ENCODE measurements at regions not wholly inside any gene's neighbourhood (a gene's known extent, or its start where the extent isn't known, plus 50 kb on each side); places are given as distances from the start of the nearest gene placed in this dataset.
"Not testable (repeated sequence)": the region's sequence is repeated elsewhere in the genome, so short reads cannot be mapped to it uniquely, and the experiment has no call there.

DNA sequence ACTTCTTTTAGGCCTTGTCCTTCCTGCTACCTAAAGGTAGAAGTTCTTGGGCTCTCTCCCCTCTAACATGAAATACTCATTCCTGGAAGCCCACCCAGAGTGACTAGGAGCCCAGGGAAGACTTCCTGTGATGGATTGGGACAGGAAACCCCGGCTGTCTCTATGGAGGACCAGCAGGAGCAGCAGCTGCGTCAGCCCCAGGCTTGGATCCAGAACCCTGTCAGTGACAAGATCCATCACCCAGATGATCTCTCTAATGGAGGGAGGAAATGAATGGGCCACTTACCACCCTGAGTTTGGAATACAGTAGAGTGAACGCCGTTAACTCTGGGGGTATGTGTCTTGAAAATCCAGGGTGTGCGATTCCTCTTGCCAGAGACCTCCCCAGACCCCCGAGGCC lies 195.7 kb upstream of the WSCD1 start:
- DNase-seq (ENCODE audit: low spot score), result no peak
- Mint-ChIP-seq H3K4me3 (ENCODE audit: low read depth) (no peak overlapping the region), H3K9me3 (no peaks in the 10 kb centered on the region), H3K36me3 (ENCODE audit: low read depth) (no peaks in the 10 kb centered on the region), H3K4me1 (ENCODE audit: low read depth) (no peaks in the 10 kb centered on the region), H3K27me3 (ENCODE audit: low read depth) (peaks cover 5% of the 10 kb centered on the region), H3K27ac (no peak overlapping the region)
- intact Hi-C loops (cut with micrococcal nuclease), result no loop called here

DNA sequence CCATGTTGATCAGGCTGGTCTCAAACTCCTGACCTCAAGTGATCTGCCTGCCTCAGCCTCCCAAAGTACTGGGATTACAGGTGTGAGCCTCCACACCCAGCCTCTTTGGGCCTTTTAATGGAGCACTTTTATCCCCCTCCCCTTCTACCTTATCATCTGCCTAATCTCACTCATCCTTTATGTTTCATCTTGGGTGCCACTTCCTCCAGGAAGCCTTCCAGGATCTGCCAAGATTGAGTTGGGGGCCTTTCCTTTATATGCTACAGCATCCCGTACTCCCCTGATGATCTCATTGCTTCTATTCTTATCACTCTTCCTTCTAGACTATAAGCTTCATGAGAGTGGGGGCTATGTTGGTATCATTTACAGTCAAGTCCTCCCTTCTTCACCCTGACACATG lies 192.8 kb upstream of the WSCD1 start:
- no peaks in the 10 kb centered on the region for H3K9me3 Mint-ChIP-seq
- H3K27me3 Mint-ChIP-seq (ENCODE audit: low read depth), result peaks cover 14% of the 10 kb centered on the region
- H3K27ac Mint-ChIP-seq, result no peak overlapping the region
- H3K4me3 Mint-ChIP-seq (ENCODE audit: low read depth), result no peak overlapping the region
- no peaks in the 10 kb centered on the region for H3K36me3 Mint-ChIP-seq (ENCODE audit: low read depth)
- intact Hi-C loops (cut with micrococcal nuclease), result no loop called here
- no peak for DNase-seq (ENCODE audit: low spot score)
- no peaks in the 10 kb centered on the region for H3K4me1 Mint-ChIP-seq (ENCODE audit: low read depth)

GRCh38 chr17:5877948-5878347 lies 192.2 kb upstream of the WSCD1 start:
- Mint-ChIP-seq H3K27me3 (ENCODE audit: low read depth) (peaks cover 15% of the 10 kb centered on the region), H3K4me3 (ENCODE audit: low read depth) (no peak overlapping the region), H3K36me3 (ENCODE audit: low read depth) (no peaks in the 10 kb centered on the region), H3K9me3 (no peaks in the 10 kb centered on the region), H3K27ac (no peak overlapping the region), H3K4me1 (ENCODE audit: low read depth) (no peaks in the 10 kb centered on the region)
- intact Hi-C loops (cut with micrococcal nuclease), result no loop called here
- no peak for DNase-seq (ENCODE audit: low spot score)

GRCh38 chr17:5881849-5882248 lies 188.3 kb upstream of the WSCD1 start:
- H3K27me3 Mint-ChIP-seq (ENCODE audit: low read depth), result peaks cover 14% of the 10 kb centered on the region
- no peaks in the 10 kb centered on the region for H3K9me3 Mint-ChIP-seq
- no peak overlapping the region for H3K27ac Mint-ChIP-seq
- H3K4me3 Mint-ChIP-seq (ENCODE audit: low read depth), result no peak overlapping the region
- H3K4me1 Mint-ChIP-seq (ENCODE audit: low read depth), result no peaks in the 10 kb centered on the region
- no peak for DNase-seq (ENCODE audit: low spot score)
- intact Hi-C loops (cut with micrococcal nuclease), result no loop called here
- H3K36me3 Mint-ChIP-seq (ENCODE audit: low read depth), result no peaks in the 10 kb centered on the region

DNA sequence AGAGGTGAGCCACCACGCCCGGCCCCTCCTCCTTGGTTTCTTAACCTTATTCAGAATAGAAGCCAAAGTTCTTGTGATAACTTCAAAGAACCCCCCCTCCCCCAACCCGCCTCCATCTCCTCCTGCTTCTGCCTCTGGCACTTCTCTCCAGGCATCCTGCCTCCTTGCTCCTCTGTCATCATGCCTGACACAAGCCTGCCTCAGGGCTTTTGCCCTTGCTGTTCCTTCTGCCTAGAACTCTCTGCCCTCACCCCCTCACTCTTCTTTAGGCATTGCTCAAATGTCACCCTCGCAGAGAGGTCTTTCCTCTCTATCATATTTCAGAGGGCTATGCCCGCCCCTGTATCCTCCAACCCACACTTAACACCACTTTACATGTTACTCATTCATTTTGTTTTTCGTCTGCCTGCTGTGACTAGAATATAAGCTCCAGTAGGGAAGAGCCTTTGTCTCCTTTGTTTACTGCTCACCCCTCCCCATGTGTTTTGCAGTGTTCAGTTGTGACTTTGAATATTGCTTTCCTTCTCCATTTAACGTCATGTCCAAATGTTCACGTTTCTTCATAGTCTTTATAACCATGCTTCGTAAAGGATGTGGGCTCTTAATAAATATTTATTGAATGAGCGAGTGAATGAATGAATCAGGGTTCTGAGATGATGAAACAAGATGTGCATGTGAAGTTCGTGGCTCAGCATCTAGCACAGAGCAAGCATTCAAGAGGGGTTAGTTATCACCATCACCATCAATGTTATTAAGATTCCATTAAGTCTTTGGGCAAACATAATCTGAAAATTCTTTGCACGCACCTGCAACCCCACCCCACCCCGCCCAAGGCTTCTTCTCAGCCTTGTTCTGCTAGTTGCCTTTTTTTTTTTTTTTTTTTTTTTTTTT lies 186.2 kb upstream of the WSCD1 start:
- H3K36me3 Mint-ChIP-seq (ENCODE audit: low read depth), result no peaks in the 10 kb centered on the region
- no peak for DNase-seq (ENCODE audit: low spot score)
- no peaks in the 10 kb centered on the region for H3K4me1 Mint-ChIP-seq (ENCODE audit: low read depth)
- H3K27me3 Mint-ChIP-seq (ENCODE audit: low read depth), result peaks cover 14% of the 10 kb centered on the region
- H3K4me3 Mint-ChIP-seq (ENCODE audit: low read depth), result no peak overlapping the region
- intact Hi-C loops (cut with micrococcal nuclease), result no loop called here
- H3K27ac Mint-ChIP-seq, result no peak overlapping the region
- H3K9me3 Mint-ChIP-seq, result no peaks in the 10 kb centered on the region

- Mint-ChIP-seq H3K4me1 (ENCODE audit: low read depth) (no peaks in the 10 kb centered on the region), H3K36me3 (ENCODE audit: low read depth) (no peaks in the 10 kb centered on the region), H3K4me3 (ENCODE audit: low read depth) (no peak overlapping the region), H3K9me3 (no peaks in the 10 kb centered on the region), H3K27ac (no peak overlapping the region), H3K27me3 (ENCODE audit: low read depth) (peaks cover 9% of the 10 kb centered on the region)
- intact Hi-C loops (cut with micrococcal nuclease), result no loop called here
- DNase-seq (ENCODE audit: low spot score), result no peak
Observed at GRCh38 chr17:5885336-5885735, 184.8 kb upstream of the WSCD1 start.

- Mint-ChIP-seq H3K27me3 (ENCODE audit: low read depth) (peaks cover 16% of the 10 kb centered on the region), H3K4me1 (ENCODE audit: low read depth) (no peaks in the 10 kb centered on the region), H3K4me3 (ENCODE audit: low read depth) (no peak overlapping the region), H3K36me3 (ENCODE audit: low read depth) (no peaks in the 10 kb centered on the region), H3K27ac (no peak overlapping the region), H3K9me3 (no peaks in the 10 kb centered on the region)
- intact Hi-C loops (cut with micrococcal nuclease), result no loop called here
- DNase-seq (ENCODE audit: low spot score), result no peak
Observed at GRCh38 chr17:5888811-5889210, 181.4 kb upstream of the WSCD1 start.

GRCh38 chr17:5892921-5893675 lies 177.1 kb upstream of the WSCD1 start:
- H3K27ac Mint-ChIP-seq, result no peak overlapping the region
- H3K27me3 Mint-ChIP-seq (ENCODE audit: low read depth), result peaks cover 20% of the 10 kb centered on the region
- H3K9me3 Mint-ChIP-seq, result no peaks in the 10 kb centered on the region
- peaks cover 3% of the 10 kb centered on the region for H3K4me1 Mint-ChIP-seq (ENCODE audit: low read depth)
- no peaks in the 10 kb centered on the region for H3K36me3 Mint-ChIP-seq (ENCODE audit: low read depth)
- intact Hi-C loops (cut with micrococcal nuclease), result no loop called here
- H3K4me3 Mint-ChIP-seq (ENCODE audit: low read depth), result no peak overlapping the region
- no peak for DNase-seq (ENCODE audit: low spot score)

DNA sequence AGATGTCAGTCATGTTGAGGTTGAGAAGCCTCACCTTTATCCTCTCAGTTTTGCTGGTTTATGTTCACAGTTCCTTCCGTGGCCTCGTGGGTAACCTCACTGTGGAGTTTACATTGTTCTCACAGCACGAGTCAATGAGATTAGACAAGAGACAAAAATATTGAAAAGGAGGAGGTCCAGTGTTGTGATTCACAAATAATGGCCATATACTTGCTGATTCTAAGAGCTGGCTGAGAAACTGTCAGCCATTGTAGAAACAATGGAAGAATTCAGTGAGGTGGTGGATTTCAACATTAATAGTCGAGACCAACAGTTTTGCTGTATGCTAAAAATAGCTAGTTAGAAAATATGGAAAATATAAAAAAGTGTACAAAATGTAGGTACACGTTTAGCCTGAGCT lies 176.4 kb upstream of the WSCD1 start:
- no peak overlapping the region for H3K4me3 Mint-ChIP-seq (ENCODE audit: low read depth)
- peaks cover 3% of the 10 kb centered on the region for H3K4me1 Mint-ChIP-seq (ENCODE audit: low read depth)
- peaks cover 19% of the 10 kb centered on the region for H3K27me3 Mint-ChIP-seq (ENCODE audit: low read depth)

GRCh38 chr17:5895276-5895675 lies 174.9 kb upstream of the WSCD1 start:
- no peak for DNase-seq (ENCODE audit: low spot score)
- H3K27me3 Mint-ChIP-seq (ENCODE audit: low read depth), result peaks cover 16% of the 10 kb centered on the region
- H3K36me3 Mint-ChIP-seq (ENCODE audit: low read depth), result no peaks in the 10 kb centered on the region
- intact Hi-C loops (cut with micrococcal nuclease), result no loop called here
- no peaks in the 10 kb centered on the region for H3K9me3 Mint-ChIP-seq
- H3K27ac Mint-ChIP-seq, result no peak overlapping the region
- no peak overlapping the region for H3K4me3 Mint-ChIP-seq (ENCODE audit: low read depth)
- peaks cover 3% of the 10 kb centered on the region for H3K4me1 Mint-ChIP-seq (ENCODE audit: low read depth)

More for the DNA sequence above, 176.4 kb upstream of the WSCD1 start:
- Mint-ChIP-seq H3K27ac (no peak overlapping the region), H3K9me3 (no peaks in the 10 kb centered on the region), H3K36me3 (ENCODE audit: low read depth) (no peaks in the 10 kb centered on the region)
- intact Hi-C loops (cut with micrococcal nuclease), result no loop called here
- DNase-seq (ENCODE audit: low spot score), result no peak

GRCh38 chr17:5896215-5896614 lies 174.0 kb upstream of the WSCD1 start:
- intact Hi-C loops (cut with micrococcal nuclease), result no loop called here
- Mint-ChIP-seq H3K9me3 (no peaks in the 10 kb centered on the region), H3K4me3 (ENCODE audit: low read depth) (no peak overlapping the region), H3K27me3 (ENCODE audit: low read depth) (peaks cover 16% of the 10 kb centered on the region), H3K4me1 (ENCODE audit: low read depth) (peaks cover 3% of the 10 kb centered on the region), H3K27ac (no peak overlapping the region), H3K36me3 (ENCODE audit: low read depth) (no peaks in the 10 kb centered on the region)
- DNase-seq (ENCODE audit: low spot score), result no peak

GRCh38 chr17:5897275-5897911 lies 172.8 kb upstream of the WSCD1 start:
- peaks cover 12% of the 10 kb centered on the region for H3K27me3 Mint-ChIP-seq (ENCODE audit: low read depth)
- intact Hi-C loops (cut with micrococcal nuclease), result no loop called here
- H3K4me1 Mint-ChIP-seq (ENCODE audit: low read depth), result peaks cover 3% of the 10 kb centered on the region
- no peak for DNase-seq (ENCODE audit: low spot score)
- no peaks in the 10 kb centered on the region for H3K9me3 Mint-ChIP-seq
- no peak overlapping the region for H3K27ac Mint-ChIP-seq
- no peaks in the 10 kb centered on the region for H3K36me3 Mint-ChIP-seq (ENCODE audit: low read depth)
- H3K4me3 Mint-ChIP-seq (ENCODE audit: low read depth), result no peak overlapping the region

DNA sequence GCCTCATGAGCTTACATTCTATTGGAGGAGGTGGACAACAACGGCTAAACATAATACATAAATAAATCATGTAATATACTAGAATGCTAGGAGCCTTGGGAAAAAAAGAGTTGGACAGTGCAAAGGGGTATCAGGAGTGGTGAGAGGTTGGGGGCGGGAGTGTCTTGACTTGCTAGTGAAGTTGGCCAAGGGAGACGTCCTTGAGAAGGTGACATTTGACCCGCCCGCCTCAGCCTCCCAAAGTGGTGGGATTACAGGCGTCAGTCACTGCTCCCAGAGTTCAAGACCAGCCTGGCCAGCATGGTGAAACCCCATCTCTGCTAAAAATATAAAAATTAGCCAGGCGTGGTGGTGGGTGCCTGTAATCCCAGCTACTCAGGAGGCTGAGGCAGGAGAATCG lies 172.2 kb upstream of the WSCD1 start:
- H3K27ac Mint-ChIP-seq; H3K27me3 Mint-ChIP-seq (ENCODE audit: low read depth); H3K9me3 Mint-ChIP-seq; DNase-seq (ENCODE audit: low spot score); H3K36me3 Mint-ChIP-seq (ENCODE audit: low read depth); intact Hi-C loops (cut with micrococcal nuclease); H3K4me1 Mint-ChIP-seq (ENCODE audit: low read depth); H3K4me3 Mint-ChIP-seq (ENCODE audit: low read depth): not testable (repeated sequence)

Data from activated T-helper 2 cell treated with anti-CD3 and anti-CD28 coated beads, Interferon-gamma antibody, Interleukin-2, Interleukin-4, amounts not matched to agents 10 μg/mL and 5 μg/mL and 100 μg/mL, durations not matched to agents 14 hours and 24 hours and 36 hours (primary cell).